Stimulated activated CD8-positive, alpha-beta memory T cell treated with anti-CD3 and anti-CD28 coated beads, Interleukin-12 subunit alpha, Interleukin-12 subunit beta, amount 100 ng/mL, for 24 hours (primary cell): ENCODE measurements at regions not wholly inside any gene's neighbourhood (a gene's known extent, or its start where the extent isn't known, plus 50 kb on each side); places are given as distances from the start of the nearest gene placed in this dataset.
A peak's percentile ranks its signal among the peaks of the same experiment; 100 is the strongest.

Experiments used
- DNase-seq: peaks from one replicate; pipeline ENCODE4 v3.0.0-alpha.2; 2020; ENCODE audit errors: extremely low read depth

GRCh38 chr4:145248502-145248901, 68.1 kb upstream of the OTUD4 start:
- no peak for DNase-seq

- DNase-seq = peak; percentile 11
These were observed 53.8 kb upstream of the OTUD4 start for GRCh38 chr4:145234091-145234706.

- DNase-seq = no peak
These were observed 51.7 kb upstream of the OTUD4 start for GRCh38 chr4:145231906-145232700.

GRCh38 chr4:145230726-145231125, 50.3 kb upstream of the OTUD4 start:
- DNase-seq = no peak
